Esophagus mucosa (tissue), 1 donor: ENCODE measurements at regions not wholly inside any gene's neighbourhood (a gene's known extent, or its start where the extent isn't known, plus 50 kb on each side); places are given as distances from the start of the nearest gene placed in this dataset.

Source experiments
- ATAC-seq: fragments of 200-7000 bp; cut with Tn5 transposase; one replicate; pipeline ENCODE4 v1.9.1; 2020
- donor health status: DM: yes; HTN: yes; CAD: no.

GRCh38 chr12:24600996-24601395 is 347.9 kb downstream of the BCAT1 start:
- ATAC-seq = no peak

GRCh38 chr12:24600551-24600950 is 348.4 kb downstream of the BCAT1 start:
- no peak for ATAC-seq

- ATAC-seq = no peak
Observed at GRCh38 chr12:24599736-24600135, 349.2 kb downstream of the BCAT1 start.

- no peak for ATAC-seq
Observed at GRCh38 chr12:24597580-24597979, 351.3 kb downstream of the BCAT1 start.

GRCh38 chr12:24596768-24597388 is 352.0 kb downstream of the BCAT1 start:
- ATAC-seq = no peak

- ATAC-seq = no peak
Observed at GRCh38 chr12:24595652-24596235, 353.2 kb downstream of the BCAT1 start.

GRCh38 chr12:24591715-24592440 is 357.0 kb downstream of the BCAT1 start:
- no peak for ATAC-seq

GRCh38 chr12:24591079-24591626 is 357.7 kb downstream of the BCAT1 start:
- ATAC-seq = no peak

GRCh38 chr12:24586293-24586692 is 362.6 kb downstream of the BCAT1 start:
- ATAC-seq = no peak

- no peak for ATAC-seq
Observed at GRCh38 chr12:24584032-24584675, 364.7 kb downstream of the BCAT1 start.

- no peak for ATAC-seq
Observed at GRCh38 chr12:24582954-24583601, 365.8 kb downstream of the BCAT1 start.

- ATAC-seq = no peak
Observed at GRCh38 chr12:24574538-24574937, 374.4 kb downstream of the BCAT1 start.

GRCh38 chr12:24573621-24574020 is 375.3 kb downstream of the BCAT1 start:
- ATAC-seq = no peak

GRCh38 chr12:24565300-24565699 is 383.6 kb downstream of the BCAT1 start:
- ATAC-seq = no peak

- ATAC-seq = peak; percentile 27
Observed at GRCh38 chr12:24562771-24563431, 386.0 kb downstream of the BCAT1 start.

- ATAC-seq = peak; percentile 60
Observed at GRCh38 chr12:24561882-24562770, 386.8 kb downstream of the BCAT1 start.

- peak; percentile 15 for ATAC-seq
Observed at GRCh38 chr12:24561411-24561871, 387.5 kb downstream of the BCAT1 start.

- ATAC-seq = no peak
Observed at GRCh38 chr12:24560831-24561271, 388.1 kb downstream of the BCAT1 start.

GRCh38 chr12:24560192-24560775 is 388.6 kb downstream of the BCAT1 start:
- no peak for ATAC-seq

GRCh38 chr12:24557738-24558137 is 391.2 kb downstream of the BCAT1 start:
- ATAC-seq = no peak
